ENCODE measurements at regions not wholly inside any gene's neighbourhood (a gene's known extent, or its start where the extent isn't known, plus 50 kb on each side); places are given as distances from the start of the nearest gene placed in this dataset.

DNA sequence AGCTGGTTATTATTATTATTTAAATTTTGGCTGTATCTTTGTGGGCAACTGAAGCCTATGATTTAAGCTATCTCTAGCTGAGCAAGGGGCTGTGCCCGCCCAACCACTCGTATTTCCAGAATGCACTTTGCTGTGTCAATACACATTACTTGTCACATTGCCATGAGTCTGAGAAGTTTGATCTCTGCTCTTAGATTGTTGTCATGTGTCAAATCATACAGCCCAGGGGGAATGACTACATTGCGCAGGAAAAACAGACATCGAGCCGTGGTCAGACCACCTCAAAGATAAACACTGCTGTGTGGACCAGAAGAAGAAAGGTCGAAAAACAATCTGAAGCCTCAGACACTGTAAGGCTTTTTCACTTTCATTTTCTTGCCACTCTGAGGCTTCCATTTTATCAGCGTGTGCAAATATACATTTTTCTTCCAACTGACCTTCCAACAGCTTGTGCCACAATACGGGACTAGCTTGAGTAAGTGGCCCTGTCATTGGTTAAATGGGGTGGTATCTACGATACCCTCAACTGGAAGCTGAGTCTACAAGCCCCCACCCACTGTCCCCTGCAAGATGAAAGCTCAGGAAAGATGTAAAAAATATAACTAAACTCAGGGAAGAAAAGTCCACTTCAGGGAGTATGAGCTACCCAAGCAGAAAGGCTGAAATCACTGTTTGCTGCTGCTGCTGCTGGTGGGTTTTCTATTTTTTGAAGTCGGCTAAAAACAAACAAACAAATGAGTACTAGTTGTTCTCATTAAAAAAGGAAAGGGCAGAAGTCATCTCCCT lies 603.0 kb downstream of the BNC2 start:
- TF ChIP-seq, protein P1, sequence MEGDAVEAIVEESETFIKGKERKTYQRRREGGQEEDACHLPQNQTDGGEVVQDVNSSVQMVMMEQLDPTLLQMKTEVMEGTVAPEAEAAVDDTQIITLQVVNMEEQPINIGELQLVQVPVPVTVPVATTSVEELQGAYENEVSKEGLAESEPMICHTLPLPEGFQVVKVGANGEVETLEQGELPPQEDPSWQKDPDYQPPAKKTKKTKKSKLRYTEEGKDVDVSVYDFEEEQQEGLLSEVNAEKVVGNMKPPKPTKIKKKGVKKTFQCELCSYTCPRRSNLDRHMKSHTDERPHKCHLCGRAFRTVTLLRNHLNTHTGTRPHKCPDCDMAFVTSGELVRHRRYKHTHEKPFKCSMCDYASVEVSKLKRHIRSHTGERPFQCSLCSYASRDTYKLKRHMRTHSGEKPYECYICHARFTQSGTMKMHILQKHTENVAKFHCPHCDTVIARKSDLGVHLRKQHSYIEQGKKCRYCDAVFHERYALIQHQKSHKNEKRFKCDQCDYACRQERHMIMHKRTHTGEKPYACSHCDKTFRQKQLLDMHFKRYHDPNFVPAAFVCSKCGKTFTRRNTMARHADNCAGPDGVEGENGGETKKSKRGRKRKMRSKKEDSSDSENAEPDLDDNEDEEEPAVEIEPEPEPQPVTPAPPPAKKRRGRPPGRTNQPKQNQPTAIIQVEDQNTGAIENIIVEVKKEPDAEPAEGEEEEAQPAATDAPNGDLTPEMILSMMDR (IDR thresholded peaks at IDR 0.05; ENCODE audit: low read depth, low read length), result no peak
- no peak for DNase-seq (ENCODE audit: extremely low read depth, low read depth)

DNA sequence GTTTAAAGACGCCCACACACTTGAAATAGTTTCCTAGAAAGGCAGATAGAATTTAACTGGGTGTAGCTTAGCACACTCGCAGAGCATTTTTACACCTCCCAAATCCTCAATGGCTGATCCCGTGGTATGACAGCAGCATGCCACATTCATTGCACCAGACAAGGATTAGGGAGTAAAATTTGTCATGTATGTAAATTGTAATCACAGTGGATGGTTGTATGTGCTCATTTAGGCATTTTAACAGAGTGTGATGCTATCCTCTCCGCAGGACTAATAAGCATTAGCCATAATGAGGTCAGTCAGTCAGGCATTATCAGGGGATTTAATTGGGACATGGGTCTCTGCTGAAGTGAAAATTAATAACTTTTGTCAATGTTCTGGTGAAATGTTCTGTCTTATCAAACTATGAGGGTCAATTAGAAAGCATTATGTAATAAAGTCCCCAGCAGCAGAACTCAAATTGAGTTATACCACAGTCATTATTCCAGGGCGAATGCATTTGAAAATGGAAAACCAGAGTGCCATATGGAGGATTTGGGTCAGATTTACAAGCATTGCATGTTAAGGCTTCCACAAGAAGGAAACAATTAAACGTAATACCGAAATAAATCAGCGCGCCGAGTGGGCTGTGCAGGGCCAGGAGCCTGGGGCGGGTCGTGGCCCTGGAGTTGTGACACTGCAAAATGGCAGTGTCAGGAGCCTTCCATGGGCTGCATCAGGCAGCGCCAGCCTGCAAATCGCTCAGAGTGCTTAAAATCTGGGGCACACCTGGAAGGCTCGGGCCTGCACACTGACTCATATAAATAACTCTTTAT lies 602.2 kb downstream of the BNC2 start:
- DNase-seq (ENCODE audit: extremely low read depth, low read depth), result no peak
- TF ChIP-seq, protein P1 (IDR thresholded peaks at IDR 0.05; ENCODE audit: low read depth, low read length), result no peak

DNA sequence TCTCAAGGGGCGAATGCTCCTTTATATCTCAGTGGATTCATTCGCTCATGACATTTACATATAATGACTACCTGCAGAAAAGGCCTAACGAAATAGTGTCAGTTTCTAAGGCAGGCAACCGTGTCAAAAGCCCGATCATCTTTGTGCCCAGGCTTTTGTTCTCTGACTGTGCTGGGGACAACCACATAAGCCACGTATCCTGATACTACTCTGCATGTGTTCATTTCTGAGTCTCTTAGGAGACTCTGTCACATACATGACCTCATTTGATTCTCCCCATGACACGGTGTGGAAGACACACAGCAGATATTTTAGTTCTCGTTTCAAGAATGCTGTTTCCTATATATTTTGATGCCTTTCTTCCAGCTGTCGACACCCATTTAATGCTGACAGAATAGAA lies 598.5 kb downstream of the BNC2 start:
- TF ChIP-seq, protein P1 (IDR thresholded peaks at IDR 0.05; ENCODE audit: low read depth, low read length), result no peak
- DNase-seq (ENCODE audit: extremely low read depth, low read depth), result no peak

DNA sequence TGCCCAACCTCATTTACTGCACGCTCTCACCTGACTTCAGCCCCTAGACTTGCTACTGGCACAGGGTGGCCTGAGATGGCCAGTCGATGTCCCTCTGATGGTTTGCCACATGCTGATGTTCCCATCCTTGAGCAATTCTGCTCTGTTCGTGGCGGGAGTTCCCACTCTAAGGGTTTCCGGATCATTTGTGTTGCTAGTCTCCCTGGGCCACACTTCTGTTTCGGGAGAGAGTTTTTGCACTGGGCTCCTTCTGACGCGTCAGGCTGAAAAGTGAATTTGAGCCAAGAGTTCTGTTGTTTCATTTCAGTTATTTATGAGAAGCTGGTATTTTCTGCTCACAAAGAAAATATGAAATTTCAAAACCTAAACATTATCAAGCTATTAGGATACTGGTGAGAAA lies 597.7 kb downstream of the BNC2 start:
- TF ChIP-seq, protein P1 (IDR thresholded peaks at IDR 0.05; ENCODE audit: low read depth, low read length), result no peak
- no peak for DNase-seq (ENCODE audit: extremely low read depth, low read depth)

DNA sequence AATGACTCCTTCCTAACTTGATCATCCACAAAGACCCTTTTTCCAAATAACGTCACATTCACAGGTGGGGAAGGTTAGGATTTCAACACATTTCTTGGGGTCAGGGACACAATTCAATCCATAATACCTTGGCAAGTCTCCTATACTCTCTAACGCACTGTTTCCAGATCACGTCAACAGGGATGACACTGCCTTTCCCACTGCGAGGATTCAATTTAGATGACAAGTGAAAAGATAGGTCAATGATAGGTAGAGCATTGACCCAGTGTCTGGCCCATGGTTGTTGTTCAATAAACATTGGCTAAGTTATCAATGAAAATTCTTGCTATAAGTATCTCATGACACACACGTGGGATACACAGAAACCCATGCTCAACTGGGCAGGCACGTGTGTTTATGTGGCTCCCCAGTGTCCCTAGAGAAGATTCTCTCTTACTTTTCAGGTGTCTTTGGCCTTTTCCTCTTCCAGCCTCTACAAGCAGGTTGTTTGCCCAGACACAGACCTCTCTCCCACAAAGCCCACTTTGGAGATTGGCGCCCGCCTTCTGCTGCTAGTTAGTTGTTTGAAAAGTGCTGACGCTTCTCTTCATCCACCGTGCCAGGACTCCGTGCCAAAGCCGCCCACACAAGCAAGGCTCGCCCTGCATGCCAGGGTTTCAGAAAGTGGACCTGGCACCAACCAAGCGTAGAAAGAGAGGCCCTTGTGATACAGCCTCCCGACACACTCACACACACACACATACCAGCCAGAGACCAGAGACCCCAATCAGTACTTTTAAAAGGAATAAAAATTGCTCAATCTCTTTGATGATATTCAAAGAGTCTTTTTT lies 594.5 kb downstream of the BNC2 start:
- DNase-seq (ENCODE audit: extremely low read depth, low read depth), result no peak
- TF ChIP-seq, protein P1 (IDR thresholded peaks at IDR 0.05; ENCODE audit: low read depth, low read length), result no peak

DNA sequence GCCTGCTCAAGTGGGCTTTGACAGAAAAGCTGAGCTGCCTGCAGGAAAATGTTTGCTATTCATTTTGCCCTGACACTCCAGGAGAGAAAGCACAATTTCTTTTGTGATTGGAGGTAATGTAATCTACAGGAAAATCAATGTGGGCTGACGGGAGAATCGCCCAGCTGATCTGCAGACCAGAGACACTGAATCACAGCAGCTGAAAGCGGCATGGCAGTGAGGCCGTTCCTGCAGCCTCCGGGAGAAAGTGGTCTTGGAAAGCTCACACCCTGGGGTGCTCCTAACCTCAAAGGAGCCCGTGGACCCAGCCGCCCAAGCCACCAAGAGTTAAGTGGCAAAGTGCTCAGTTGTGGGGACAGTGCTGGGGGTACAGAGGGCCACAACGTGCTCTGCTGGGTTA lies 593.6 kb downstream of the BNC2 start:
- TF ChIP-seq, protein P1 (IDR thresholded peaks at IDR 0.05; ENCODE audit: low read depth, low read length), result no peak
- no peak for DNase-seq (ENCODE audit: extremely low read depth, low read depth)
